ENCODE measurements at regions not wholly inside any gene's neighbourhood (a gene's known extent, or its start where the extent isn't known, plus 50 kb on each side); places are given as distances from the start of the nearest gene placed in this dataset.

DNA sequence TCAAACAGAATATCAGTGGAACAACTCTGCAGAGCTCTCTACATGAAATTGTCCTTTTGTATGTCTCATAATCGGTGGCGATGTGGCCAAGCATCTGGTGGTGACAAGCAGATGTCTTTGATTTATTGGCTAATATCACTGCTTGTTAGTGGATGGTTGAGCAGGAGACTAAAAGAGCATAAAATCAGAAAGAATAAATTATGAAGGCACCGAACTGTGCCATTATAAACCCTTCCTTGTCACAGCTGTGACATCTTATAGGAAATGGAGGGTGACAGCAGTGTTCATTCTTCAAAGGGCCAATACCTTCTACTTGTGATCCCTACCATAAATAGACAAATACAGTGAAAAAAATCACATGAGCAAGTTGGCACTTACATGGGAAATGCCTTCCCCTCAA, 1404.3 kb downstream of the MAT2B start:
- WGBS (ENCODE audit: insufficient coverage, insufficient replicate concordance, low lambda C conversion rate, missing lambda C conversion rate), result 57% methylated on average over 3 of the region's 3 CpGs
- POLR2A ChIA-PET, result no interaction called here
- Histone ChIP-seq H3K9ac (ENCODE audit: control insufficient read depth, insufficient read depth, low read length) (no peak overlapping the region), H3K4me3 (no peak overlapping the region), H3K36me3 (ENCODE audit: control insufficient read depth in 2 of 2, insufficient read depth in 2 of 2, low read length in 1 of 2) (no peaks in the 10 kb centered on the region), H3K4me2 (ENCODE audit: control insufficient read depth, insufficient read depth) (no peak overlapping the region), H4K20me1 (ENCODE audit: control insufficient read depth, insufficient read depth) (no peaks in the 10 kb centered on the region), H3K27me3 (replicated peaks in 1 of 2; ENCODE audit: control insufficient read depth in 2 of 2, insufficient read depth in 2 of 2, low read length in 1 of 2) (no peaks in the 10 kb centered on the region), H2AFZ (ENCODE audit: control insufficient read depth, low read depth, low read length) (no peak overlapping the region), H3K79me2 (ENCODE audit: control insufficient read depth, insufficient read depth, low read length) (no peaks in the 10 kb centered on the region), H3K27ac (ENCODE audit: control insufficient read depth, insufficient read depth) (no peak overlapping the region), H3K9me3 (replicated peaks; ENCODE audit: control insufficient read depth, insufficient read depth, low read length) (no peaks in the 10 kb centered on the region), H3K4me1 (ENCODE audit: control insufficient read depth, insufficient read depth, low read length) (no peaks in the 10 kb centered on the region)
- ATAC-seq, result no peak
- CTCF ChIA-PET, result no interaction called here
- in situ Hi-C loops (cut with MboI) (no loop called here), intact Hi-C loops (cut with micrococcal nuclease; ENCODE audit: unreplicated experiment) (no loop called here)
- SMC1A ChIA-PET (ENCODE audit: uncharacterized antibody, unreplicated experiment), result no interaction called here
- BruUV-seq (replicated peaks), result no TSS peak
- no peak for DNase-seq (ENCODE audit: low read depth, low spot score)
- FAIRE-seq, result no peak
- TF ChIP-seq SUPT20H (IDR thresholded peaks at IDR 0.05; ENCODE audit: borderline replicate concordance, control insufficient read depth, low read depth, low read length) (no peak), STAT1 (conservative IDR thresholded peaks at IDR 0.05) (no peak), NFXL1 (IDR thresholded peaks at IDR 0.05; ENCODE audit: borderline replicate concordance) (no peak), STAT3 (IDR thresholded peaks at IDR 0.05; ENCODE audit: low read depth, low read length) (no peak), RFX5 (IDR thresholded peaks at IDR 0.05; ENCODE audit: low read depth, low read length) (no peak), SREBF1 (IDR thresholded peaks at IDR 0.05; ENCODE audit: low read length) (no peak), SMC3 (IDR thresholded peaks at IDR 0.05; ENCODE audit: borderline replicate concordance, low read length) (no peak)
- TF ChIP-seq, protein P1, sequence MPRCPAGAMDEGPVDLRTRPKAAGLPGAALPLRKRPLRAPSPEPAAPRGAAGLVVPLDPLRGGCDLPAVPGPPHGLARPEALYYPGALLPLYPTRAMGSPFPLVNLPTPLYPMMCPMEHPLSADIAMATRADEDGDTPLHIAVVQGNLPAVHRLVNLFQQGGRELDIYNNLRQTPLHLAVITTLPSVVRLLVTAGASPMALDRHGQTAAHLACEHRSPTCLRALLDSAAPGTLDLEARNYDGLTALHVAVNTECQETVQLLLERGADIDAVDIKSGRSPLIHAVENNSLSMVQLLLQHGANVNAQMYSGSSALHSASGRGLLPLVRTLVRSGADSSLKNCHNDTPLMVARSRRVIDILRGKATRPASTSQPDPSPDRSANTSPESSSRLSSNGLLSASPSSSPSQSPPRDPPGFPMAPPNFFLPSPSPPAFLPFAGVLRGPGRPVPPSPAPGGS (IDR thresholded peaks at IDR 0.05; ENCODE audit: borderline replicate concordance, insufficient read depth, low read depth, low read length, poor library complexity, severe bottlenecking), result no peak
- TF ChIP-seq, protein P2, sequence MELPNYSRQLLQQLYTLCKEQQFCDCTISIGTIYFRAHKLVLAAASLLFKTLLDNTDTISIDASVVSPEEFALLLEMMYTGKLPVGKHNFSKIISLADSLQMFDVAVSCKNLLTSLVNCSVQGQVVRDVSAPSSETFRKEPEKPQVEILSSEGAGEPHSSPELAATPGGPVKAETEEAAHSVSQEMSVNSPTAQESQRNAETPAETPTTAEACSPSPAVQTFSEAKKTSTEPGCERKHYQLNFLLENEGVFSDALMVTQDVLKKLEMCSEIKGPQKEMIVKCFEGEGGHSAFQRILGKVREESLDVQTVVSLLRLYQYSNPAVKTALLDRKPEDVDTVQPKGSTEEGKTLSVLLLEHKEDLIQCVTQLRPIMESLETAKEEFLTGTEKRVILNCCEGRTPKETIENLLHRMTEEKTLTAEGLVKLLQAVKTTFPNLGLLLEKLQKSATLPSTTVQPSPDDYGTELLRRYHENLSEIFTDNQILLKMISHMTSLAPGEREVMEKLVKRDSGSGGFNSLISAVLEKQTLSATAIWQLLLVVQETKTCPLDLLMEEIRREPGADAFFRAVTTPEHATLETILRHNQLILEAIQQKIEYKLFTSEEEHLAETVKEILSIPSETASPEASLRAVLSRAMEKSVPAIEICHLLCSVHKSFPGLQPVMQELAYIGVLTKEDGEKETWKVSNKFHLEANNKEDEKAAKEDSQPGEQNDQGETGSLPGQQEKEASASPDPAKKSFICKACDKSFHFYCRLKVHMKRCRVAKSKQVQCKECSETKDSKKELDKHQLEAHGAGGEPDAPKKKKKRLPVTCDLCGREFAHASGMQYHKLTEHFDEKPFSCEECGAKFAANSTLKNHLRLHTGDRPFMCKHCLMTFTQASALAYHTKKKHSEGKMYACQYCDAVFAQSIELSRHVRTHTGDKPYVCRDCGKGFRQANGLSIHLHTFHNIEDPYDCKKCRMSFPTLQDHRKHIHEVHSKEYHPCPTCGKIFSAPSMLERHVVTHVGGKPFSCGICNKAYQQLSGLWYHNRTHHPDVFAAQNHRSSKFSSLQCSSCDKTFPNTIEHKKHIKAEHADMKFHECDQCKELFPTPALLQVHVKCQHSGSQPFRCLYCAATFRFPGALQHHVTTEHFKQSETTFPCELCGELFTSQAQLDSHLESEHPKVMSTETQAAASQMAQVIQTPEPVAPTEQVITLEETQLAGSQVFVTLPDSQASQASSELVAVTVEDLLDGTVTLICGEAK (IDR thresholded peaks at IDR 0.05; ENCODE audit: borderline replicate concordance), result no peak
- TF ChIP-seq, protein P3, sequence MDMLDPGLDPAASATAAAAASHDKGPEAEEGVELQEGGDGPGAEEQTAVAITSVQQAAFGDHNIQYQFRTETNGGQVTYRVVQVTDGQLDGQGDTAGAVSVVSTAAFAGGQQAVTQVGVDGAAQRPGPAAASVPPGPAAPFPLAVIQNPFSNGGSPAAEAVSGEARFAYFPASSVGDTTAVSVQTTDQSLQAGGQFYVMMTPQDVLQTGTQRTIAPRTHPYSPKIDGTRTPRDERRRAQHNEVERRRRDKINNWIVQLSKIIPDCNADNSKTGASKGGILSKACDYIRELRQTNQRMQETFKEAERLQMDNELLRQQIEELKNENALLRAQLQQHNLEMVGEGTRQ (IDR thresholded peaks at IDR 0.05; ENCODE audit: borderline replicate concordance, low read depth, low read length), result no peak
- RAD21 ChIA-PET (ENCODE audit: unreplicated experiment), result no interaction called here

All from GM12878 (cell line).